Kidney (tissue), 13 donors: ENCODE measurements at regions not wholly inside any gene's neighbourhood (a gene's known extent, or its start where the extent isn't known, plus 50 kb on each side); places are given as distances from the start of the nearest gene placed in this dataset.

Experiments
- DNase-seq, 5 donors: peaks; one replicate each; pipeline ENCODE4 v3.0.0-alpha.2; 2013 to 2020
- FAIRE-seq: peaks from 2 replicates; lab custom pipeline; 2012; peaks lifted over from hg19 to GRCh38; lab: Jason Lieb, UNC
- H3K27ac ChIP-seq, 2 donors: one replicate each; pipeline ENCODE4 v1.7.0; 2013; ENCODE audit warnings: low read depth in 2 of 2, low read length in 2 of 2, inconsistent platforms in 1 of 2
- H3K27me3 ChIP-seq: one replicate; pipeline ENCODE4 v1.7.1; 2013; ENCODE audit warnings: low read length, inconsistent platforms; ENCODE audit not compliant: control insufficient read depth, insufficient read depth
- H3K36me3 ChIP-seq, 3 donors: one replicate each; pipeline versions ENCODE4 v1.7.0 to v1.7.1; 2013; ENCODE audit warnings: low read length in 3 of 3, control low read depth in 1 of 3, inconsistent platforms in 1 of 3; ENCODE audit not compliant: insufficient read depth in 3 of 3, control insufficient read depth in 2 of 3
- H3K4me1 ChIP-seq, 3 donors: one replicate each; pipeline versions ENCODE4 v1.7.0 to v1.7.1; 2013; ENCODE audit warnings: low read length in 3 of 3, inconsistent platforms in 1 of 3, low read depth in 1 of 3; ENCODE audit not compliant: control insufficient read depth in 2 of 3, insufficient read depth in 2 of 3
- H3K4me3 ChIP-seq, 3 donors: one replicate each; pipeline versions ENCODE4 v1.7.0 to v1.8.1; 2013; ENCODE audit warnings: low read length in 3 of 3, control low read depth in 1 of 3, inconsistent platforms in 1 of 3
- H3K9ac ChIP-seq, 3 donors: one replicate each; pipeline versions ENCODE4 v1.7.0 to v1.7.1; 2013; ENCODE audit warnings: low read length in 3 of 3, control low read depth in 1 of 3, inconsistent platforms in 1 of 3
- H3K9me3 ChIP-seq, 3 donors: one replicate each; pipeline versions ENCODE4 v1.7.0 to v1.7.1; 2013; ENCODE audit warnings: low read length in 3 of 3, control low read depth in 1 of 3, inconsistent platforms in 1 of 3; ENCODE audit not compliant: control insufficient read depth in 2 of 3, insufficient read depth in 1 of 3
- CTCF ChIP-seq: IDR thresholded peaks from 3 replicates; pipeline ENCODE4 v1.5.1; 2012; ENCODE audit warnings: mild to moderate bottlenecking, moderate library complexity, borderline replicate concordance; ENCODE audit not compliant: insufficient read depth; ENCODE audit errors: extremely low read depth
- intact Hi-C: fragments of 100-400 bp; cut with DNase I; formaldehyde crosslinking; loops from one replicate; pipeline ENCODE4 v1.11.1; 2022
- donor health status: control.
- donor health status: control.
- donor health status: control.
- donor health status: control.
- donor health status: control.
- donor health status: DM: yes; HTN: yes; CAD: no.
- donor health status: Normal renal cell carcinoma (clear cell type).

GRCh38 chr5:145678255-145678654 lies 156.9 kb downstream of the PRELID2 start:
- H3K4me1 ChIP-seq, result no peaks in the 10 kb centered on the region
- H3K9ac ChIP-seq, result no peak overlapping the region
- H3K27me3 ChIP-seq, result no peaks in the 10 kb centered on the region
- H3K9me3 ChIP-seq, result no peaks in the 10 kb centered on the region
- H3K27ac ChIP-seq, result no peak overlapping the region
- intact Hi-C loops, result no loop called here
- FAIRE-seq, result no peak
- TF ChIP-seq CTCF, result no peak
- DNase-seq, result no peak
- H3K36me3 ChIP-seq, result no peaks in the 10 kb centered on the region
- H3K4me3 ChIP-seq, result no peak overlapping the region

- no peak for FAIRE-seq
- intact Hi-C loops, result no loop called here
- TF ChIP-seq CTCF, result no peak
- Histone ChIP-seq H3K4me1 (no peaks in the 10 kb centered on the region), H3K9me3 (no peaks in the 10 kb centered on the region), H3K27me3 (no peaks in the 10 kb centered on the region), H3K4me3 (no peak overlapping the region), H3K36me3 (no peaks in the 10 kb centered on the region), H3K9ac (no peak overlapping the region), H3K27ac (no peak overlapping the region)
- DNase-seq, result no peak
Measured at GRCh38 chr5:145673786-145674185, 161.4 kb downstream of the PRELID2 start.

GRCh38 chr5:145668714-145669113 lies 166.4 kb downstream of the PRELID2 start:
- no peaks in the 10 kb centered on the region for H3K36me3 ChIP-seq
- no peaks in the 10 kb centered on the region for H3K4me1 ChIP-seq
- no peaks in the 10 kb centered on the region for H3K9me3 ChIP-seq
- FAIRE-seq (no peak), DNase-seq (no peak)
- no peak overlapping the region for H3K27ac ChIP-seq
- H3K4me3 ChIP-seq, result no peak overlapping the region
- no peak for TF ChIP-seq CTCF
- no peak overlapping the region for H3K9ac ChIP-seq
- intact Hi-C loops, result no loop called here
- H3K27me3 ChIP-seq, result no peaks in the 10 kb centered on the region

GRCh38 chr5:145667742-145668141 lies 167.4 kb downstream of the PRELID2 start:
- no peak overlapping the region for H3K9ac ChIP-seq
- no peaks in the 10 kb centered on the region for H3K27me3 ChIP-seq
- no peak overlapping the region for H3K27ac ChIP-seq
- H3K4me3 ChIP-seq, result no peak overlapping the region
- H3K36me3 ChIP-seq, result no peaks in the 10 kb centered on the region
- no peaks in the 10 kb centered on the region for H3K4me1 ChIP-seq
- intact Hi-C loops, result no loop called here
- FAIRE-seq (no peak), DNase-seq (no peak)
- TF ChIP-seq CTCF, result no peak
- H3K9me3 ChIP-seq, result no peaks in the 10 kb centered on the region
